Neural progenitor cell (in vitro differentiated cells): ENCODE measurements at regions not wholly inside any gene's neighbourhood (a gene's known extent, or its start where the extent isn't known, plus 50 kb on each side); places are given as distances from the start of the nearest gene placed in this dataset.

Source experiments
- CTCF ChIP-seq: fragments of 200-600 bp; sonication (generic); IDR thresholded peaks from 2 replicates; pipeline ENCODE4 v1.5.1; 2017; ENCODE audit warnings: antibody characterized with exemption, mild to moderate bottlenecking
- EZH2 ChIP-seq: fragments of 200-600 bp; sonication (generic); IDR thresholded peaks from 2 replicates; pipeline ENCODE4 v1.6.1; 2017; ENCODE audit warnings: antibody characterized with exemption, mild to moderate bottlenecking, moderate library complexity
- EZH2phosphoT487 ChIP-seq: fragments of 200-600 bp; sonication (generic); IDR thresholded peaks from 2 replicates; pipeline ENCODE4 v1.6.1; 2017; ENCODE audit warnings: antibody characterized with exemption

- TF ChIP-seq CTCF (no peak), EZH2 (no peak), EZH2phosphoT487 (no peak)
Observed at GRCh38 chr7:25847336-25848070, 304.5 kb upstream of the NFE2L3 start.
